ENCODE measurements at regions not wholly inside any gene's neighbourhood (a gene's known extent, or its start where the extent isn't known, plus 50 kb on each side); places are given as distances from the start of the nearest gene placed in this dataset.

GRCh38 chr14:58966997-58967396 lies 221.5 kb upstream of the DAAM1 start:
- intact Hi-C loops (cut with micrococcal nuclease) = no loop called here
- Histone ChIP-seq H3K27me3 (replicated peaks in 1 of 4; ENCODE audit: control extremely low read depth in 1 of 4, control insufficient read depth in 3 of 4, insufficient read depth in 4 of 4, low read length in 3 of 4) (no peaks in the 10 kb centered on the region), H3K79me2 (ENCODE audit: control insufficient read depth, insufficient read depth, low read length) (no peaks in the 10 kb centered on the region), H3K4me3 (ENCODE audit: control extremely low read depth in 1 of 5, extremely low read depth in 1 of 5, insufficient read depth in 1 of 5, low read depth in 2 of 5, low read length in 4 of 5) (no peak overlapping the region), H3K4me2 (replicated peaks; ENCODE audit: low read depth, low read length, poor library complexity, severe bottlenecking) (no peak overlapping the region), H3K4me1 (ENCODE audit: control insufficient read depth in 2 of 2, insufficient read depth in 2 of 2, low read length in 2 of 2) (no peaks in the 10 kb centered on the region), H3K27ac (ENCODE audit: low read length in 2 of 2) (no peak overlapping the region), H3K9ac (ENCODE audit: low read length) (no peak overlapping the region), H2AFZ (ENCODE audit: insufficient read depth, low read depth, low read length, poor library complexity, severe bottlenecking) (no peak overlapping the region), H3K9me3 (ENCODE audit: control extremely low read depth in 1 of 3, control insufficient read depth in 2 of 3, insufficient read depth in 1 of 3, low read length in 2 of 3) (peaks cover 0 to 2% (median 0%) of the 10 kb centered on the region in 3 donors), H3K36me3 (replicated peaks in 1 of 2; ENCODE audit: control extremely low read depth in 1 of 2, control insufficient read depth in 1 of 2, extremely low read depth in 1 of 2, insufficient read depth in 2 of 2, low read length in 1 of 2) (no peaks in the 10 kb centered on the region), H4K20me1 (ENCODE audit: control insufficient read depth, insufficient read depth, low read length, poor library complexity, severe bottlenecking) (no peaks in the 10 kb centered on the region)
- TF ChIP-seq EZH2 (IDR thresholded peaks at IDR 0.05; ENCODE audit: borderline replicate concordance, insufficient read depth, low read depth, low read length, poor library complexity, severe bottlenecking) = no peak
- TF ChIP-seq CTCF (IDR thresholded peaks at IDR 0.05) = no peak
- CTCF ChIA-PET = no interaction called here
- no peaks in the 10 kb centered on the region for H3K9me3 Mint-ChIP-seq (ENCODE audit: insufficient read depth)
- POLR2A ChIA-PET = no interaction called here
- H3K4me1 Mint-ChIP-seq = no peaks in the 10 kb centered on the region
- H3K27me3 Mint-ChIP-seq = no peaks in the 10 kb centered on the region
- DNase-seq = no peak
- ATAC-seq (ENCODE audit: low read depth) = no peak
- H3K27ac Mint-ChIP-seq = no peak overlapping the region
- WGBS (ENCODE audit: insufficient coverage) = 100% methylated on average over 4 of the region's 4 CpGs
- no peak overlapping the region for H3K4me3 Mint-ChIP-seq

- ChIA-PET CTCF (no interaction called here), POLR2A (no interaction called here)
- intact Hi-C loops (cut with micrococcal nuclease) = no loop called here
- DNase-seq (no peak), ATAC-seq (ENCODE audit: low read depth) (no peak)
- H3K4me1 Mint-ChIP-seq = no peaks in the 10 kb centered on the region
- 84% methylated on average over 9 of the region's 10 CpGs for WGBS (ENCODE audit: insufficient coverage)
- H3K27me3 Mint-ChIP-seq = no peaks in the 10 kb centered on the region
- H3K27me3 ChIP-seq (replicated peaks in 1 of 4; ENCODE audit: control extremely low read depth in 1 of 4, control insufficient read depth in 3 of 4, insufficient read depth in 4 of 4, low read length in 3 of 4) = peaks cover 0 to 3% (median 0%) of the 10 kb centered on the region in 4 experiments
- no peaks in the 10 kb centered on the region for H3K36me3 ChIP-seq (replicated peaks in 1 of 2; ENCODE audit: control extremely low read depth in 1 of 2, control insufficient read depth in 1 of 2, extremely low read depth in 1 of 2, insufficient read depth in 2 of 2, low read length in 1 of 2)
- no peak overlapping the region for H3K4me3 Mint-ChIP-seq
- no peaks in the 10 kb centered on the region for H3K79me2 ChIP-seq (ENCODE audit: control insufficient read depth, insufficient read depth, low read length)
- TF ChIP-seq CTCF (IDR thresholded peaks at IDR 0.05) = no peak
- TF ChIP-seq EZH2 (IDR thresholded peaks at IDR 0.05; ENCODE audit: borderline replicate concordance, insufficient read depth, low read depth, low read length, poor library complexity, severe bottlenecking) = no peak
- H3K4me3 ChIP-seq (ENCODE audit: control extremely low read depth in 1 of 5, extremely low read depth in 1 of 5, insufficient read depth in 1 of 5, low read depth in 2 of 5, low read length in 4 of 5) = no peak overlapping the region
- H3K9ac ChIP-seq (ENCODE audit: low read length) = no peak overlapping the region
- H3K4me1 ChIP-seq (ENCODE audit: control insufficient read depth in 2 of 2, insufficient read depth in 2 of 2, low read length in 2 of 2) = no peaks in the 10 kb centered on the region
- H3K27ac ChIP-seq (ENCODE audit: low read length in 2 of 2) = no peak overlapping the region
- H3K27ac Mint-ChIP-seq = no peak overlapping the region
- no peak overlapping the region for H2AFZ ChIP-seq (ENCODE audit: insufficient read depth, low read depth, low read length, poor library complexity, severe bottlenecking)
- H3K9me3 Mint-ChIP-seq (ENCODE audit: insufficient read depth) = no peaks in the 10 kb centered on the region
- no peak overlapping the region for H3K4me2 ChIP-seq (replicated peaks; ENCODE audit: low read depth, low read length, poor library complexity, severe bottlenecking)
- peaks cover 0 to 2% (median 0%) of the 10 kb centered on the region in 3 donors for H3K9me3 ChIP-seq (ENCODE audit: control extremely low read depth in 1 of 3, control insufficient read depth in 2 of 3, insufficient read depth in 1 of 3, low read length in 2 of 3)
- H4K20me1 ChIP-seq (ENCODE audit: control insufficient read depth, insufficient read depth, low read length, poor library complexity, severe bottlenecking) = no peaks in the 10 kb centered on the region
These were observed 218.3 kb upstream of the DAAM1 start for GRCh38 chr14:58969951-58970751.

All from B cell (primary cell).